ENCODE measurements at regions not wholly inside any gene's neighbourhood (a gene's known extent, or its start where the extent isn't known, plus 50 kb on each side); places are given as distances from the start of the nearest gene placed in this dataset.
"Not testable (repeated sequence)": the region's sequence is repeated elsewhere in the genome, so short reads cannot be mapped to it uniquely, and the experiment has no call there.

GRCh38 chr9:115757461-115757860 is 396.1 kb upstream of the PAPPA start:
- no peak for DNase-seq

- DNase-seq: no peak
Measured at GRCh38 chr9:115758441-115758840, 395.1 kb upstream of the PAPPA start.

DNA sequence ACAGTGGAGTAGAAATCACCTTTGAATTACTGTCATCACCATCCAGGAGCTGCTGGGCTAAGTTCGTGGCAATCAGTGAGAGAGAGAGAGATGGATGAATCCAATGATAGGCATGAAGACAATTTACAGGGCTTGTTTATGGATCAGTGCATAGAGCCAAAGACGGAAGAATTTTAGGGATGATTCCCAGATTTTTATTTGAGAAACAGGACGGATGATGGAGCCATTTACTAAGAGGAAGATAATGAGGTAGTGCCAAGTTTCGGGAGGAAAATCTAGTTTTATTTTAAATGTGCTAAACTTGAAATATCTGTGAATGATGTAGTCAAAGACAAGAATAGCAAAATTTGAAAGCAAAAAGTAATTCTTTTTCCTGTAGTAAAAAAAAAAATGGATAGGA is 394.2 kb upstream of the PAPPA start:
- no peak for DNase-seq

GRCh38 chr9:115764645-115765044 is 388.9 kb upstream of the PAPPA start:
- no peak for DNase-seq

DNA sequence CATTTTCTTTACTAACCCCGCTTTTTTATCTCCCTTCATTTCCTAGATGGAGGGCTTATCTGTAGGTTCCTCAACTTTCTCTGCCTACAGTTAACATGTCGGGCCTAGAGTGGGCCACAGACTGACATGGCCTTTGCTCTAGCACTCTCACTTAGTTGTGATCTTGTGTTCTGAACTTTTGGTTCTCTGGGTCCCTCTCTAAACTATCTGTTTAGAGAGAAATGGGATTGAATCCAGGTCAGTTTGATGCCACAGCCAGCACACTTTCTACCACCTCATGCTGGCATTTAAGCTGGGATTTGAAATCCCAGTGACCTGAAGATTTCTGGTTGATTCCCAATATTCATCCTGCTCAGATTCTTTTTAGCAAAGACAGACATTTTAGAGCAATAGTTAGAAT is 388.5 kb upstream of the PAPPA start:
- no peak for DNase-seq

GRCh38 chr9:115766370-115766955 is 387.1 kb upstream of the PAPPA start:
- no peak for DNase-seq

DNA sequence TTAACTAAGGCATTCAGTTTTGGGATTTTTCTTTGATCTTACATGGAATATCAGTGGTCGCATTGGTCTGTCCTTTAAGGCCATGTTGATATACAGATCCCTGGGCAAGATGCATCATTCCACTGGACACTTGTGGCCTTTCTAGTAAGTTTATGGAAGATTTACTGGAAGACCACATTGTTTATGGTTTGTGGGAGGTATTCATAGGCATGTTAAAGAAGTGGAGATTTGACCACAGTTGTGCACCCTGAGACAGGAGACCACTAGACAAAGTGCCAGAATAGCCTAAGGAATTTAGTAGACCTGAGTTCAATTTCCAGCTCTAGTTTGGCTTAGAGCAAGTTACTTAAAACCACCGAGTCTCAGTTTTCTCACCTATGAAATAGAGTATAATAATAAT is 383.1 kb upstream of the PAPPA start:
- DNase-seq: no peak

GRCh38 chr9:115775659-115776058 is 377.9 kb upstream of the PAPPA start:
- DNase-seq: no peak

DNA sequence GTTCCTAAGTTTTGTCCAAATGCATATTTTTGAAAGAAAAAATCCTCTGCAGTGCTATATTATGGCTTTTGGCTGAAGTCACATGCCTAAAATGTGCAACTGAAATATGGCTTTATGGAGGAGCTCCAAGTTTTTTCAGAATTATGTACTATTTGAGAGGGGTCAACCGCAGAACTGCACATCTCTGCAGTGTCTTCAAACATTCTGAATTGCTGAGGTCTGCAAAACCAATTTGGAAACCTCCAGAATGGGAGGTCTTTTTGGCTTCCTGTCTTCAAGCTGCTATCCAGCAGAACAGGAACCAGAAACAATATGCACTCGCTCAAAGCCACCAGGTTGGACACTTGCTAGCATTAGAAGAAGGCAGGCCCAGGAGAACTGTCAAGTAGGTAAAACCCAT is 376.0 kb upstream of the PAPPA start:
- DNase-seq: no peak

DNA sequence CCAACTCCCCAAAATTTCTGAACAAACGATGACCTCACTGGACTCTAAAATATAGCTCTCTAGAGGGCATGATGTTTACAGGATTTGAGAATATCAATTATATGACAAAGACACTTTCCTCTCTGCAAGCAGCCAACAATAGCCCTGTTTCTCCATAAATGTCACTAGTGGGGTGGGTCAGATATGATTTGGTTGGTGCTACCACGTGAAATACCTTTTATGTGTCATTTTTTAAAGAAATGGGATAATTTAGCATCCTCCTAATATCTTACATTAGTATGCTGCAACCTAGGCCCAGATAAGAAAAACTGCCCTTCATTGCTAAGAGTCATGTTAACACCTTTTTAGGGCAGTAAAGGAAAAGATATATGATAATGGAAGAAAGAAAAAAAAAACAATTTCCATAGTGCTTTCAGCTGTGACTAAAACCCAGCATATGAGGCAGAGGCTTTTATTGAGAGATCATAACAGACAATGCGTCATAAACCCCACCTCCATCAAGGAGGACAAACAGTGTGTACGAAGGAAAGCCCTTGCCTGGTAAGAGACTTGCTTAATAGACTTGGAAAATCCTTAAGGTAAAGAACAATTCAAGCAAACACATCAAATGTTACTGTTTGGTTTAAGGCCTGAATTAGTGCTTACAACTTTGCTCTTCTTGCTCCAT is 372.4 kb upstream of the PAPPA start:
- DNase-seq: no peak

GRCh38 chr9:115786321-115786720 is 367.3 kb upstream of the PAPPA start:
- DNase-seq: no peak

DNA sequence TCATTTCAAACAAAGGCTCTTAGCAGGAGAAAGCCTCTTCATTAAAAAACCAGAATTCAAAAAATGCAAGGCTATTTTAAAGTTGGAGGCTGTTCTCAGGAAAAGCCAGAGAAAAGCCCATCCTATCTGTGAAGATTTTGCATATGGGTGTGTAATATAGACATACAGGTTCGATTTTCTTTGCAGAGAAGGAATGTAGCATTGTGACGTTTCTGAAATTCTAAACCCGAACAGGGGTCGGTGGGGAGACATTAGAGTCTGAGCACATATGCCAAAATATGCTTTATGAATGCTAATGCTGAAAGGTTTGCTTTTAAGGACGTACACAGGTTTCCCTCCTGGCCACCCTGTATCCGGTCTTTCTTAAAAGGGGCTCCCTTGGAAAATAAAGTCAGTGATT is 363.1 kb upstream of the PAPPA start:
- DNase-seq: no peak

DNA sequence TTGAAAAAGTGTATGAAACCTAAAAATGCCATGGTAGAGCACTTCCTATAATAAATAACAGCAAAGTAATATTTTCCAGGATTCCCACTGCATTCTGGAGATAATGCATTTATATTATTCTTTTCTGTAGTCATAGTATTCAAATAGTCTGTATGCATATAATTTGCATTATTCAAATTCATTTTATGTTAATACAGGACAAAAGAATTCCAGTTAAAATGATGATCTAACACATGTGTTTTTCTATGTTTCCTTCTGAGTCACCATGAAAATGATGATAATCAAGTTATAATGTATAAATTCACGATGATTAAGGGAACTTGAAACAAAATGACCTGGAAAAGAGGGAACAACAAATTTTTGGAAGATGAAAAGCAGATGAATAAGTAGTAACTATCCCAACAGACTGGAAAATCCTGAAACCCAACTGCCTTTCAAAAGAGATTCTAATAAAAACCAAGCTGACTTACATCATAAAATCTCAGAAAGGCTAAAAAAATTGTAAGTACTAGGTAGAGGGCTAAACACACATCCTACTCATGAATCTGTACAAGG is 358.6 kb upstream of the PAPPA start:
- no peak for DNase-seq

DNA sequence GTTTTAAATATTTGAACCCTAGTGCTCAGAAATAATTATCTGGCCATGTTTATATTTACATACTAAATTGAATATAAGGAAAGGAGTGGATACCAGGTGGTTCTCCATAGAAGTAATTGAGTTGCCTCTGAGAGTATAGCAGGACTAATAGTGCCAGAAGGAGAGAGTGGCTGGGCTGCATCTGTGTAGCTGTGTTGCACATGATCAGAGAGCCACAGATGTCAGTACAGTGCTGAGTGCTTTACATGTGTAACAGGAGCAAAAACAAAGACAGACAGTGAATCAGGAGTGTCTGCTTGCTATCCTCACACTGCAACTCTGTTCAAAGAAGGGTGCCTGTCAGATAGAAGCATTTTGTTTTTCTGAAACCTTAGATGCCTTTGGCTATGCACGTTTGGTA is 353.9 kb upstream of the PAPPA start:
- no peak for DNase-seq

- DNase-seq: no peak
Measured at GRCh38 chr9:115804206-115804605, 349.4 kb upstream of the PAPPA start.

- no peak for DNase-seq
Measured at GRCh38 chr9:115808108-115808507, 345.5 kb upstream of the PAPPA start.

GRCh38 chr9:115808695-115809094 is 344.9 kb upstream of the PAPPA start:
- DNase-seq: no peak

DNA sequence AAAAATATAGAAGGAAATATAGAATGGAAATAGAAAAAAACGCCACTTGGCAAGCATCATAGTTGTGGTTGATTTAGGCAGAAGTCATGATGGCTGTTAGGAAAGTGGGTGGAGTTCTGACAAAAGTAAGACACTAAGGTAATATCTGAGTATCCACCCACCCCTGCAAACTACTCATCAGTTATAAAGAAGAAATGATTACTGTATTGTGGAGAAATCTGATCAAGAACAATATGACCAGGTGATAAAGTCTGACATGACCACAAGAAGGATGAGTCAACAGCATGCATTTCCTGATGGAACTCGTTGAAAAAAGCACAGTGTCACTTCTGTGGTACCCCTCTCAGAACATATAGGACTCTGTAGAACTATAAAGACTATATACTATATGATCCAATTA is 343.4 kb upstream of the PAPPA start:
- no peak for DNase-seq

- no peak for DNase-seq
Measured at GRCh38 chr9:115814081-115814480, 339.5 kb upstream of the PAPPA start.

GRCh38 chr9:115815786-115816185 is 337.8 kb upstream of the PAPPA start:
- no peak for DNase-seq

- not testable (repeated sequence) for DNase-seq
Measured at GRCh38 chr9:115818651-115819050, 334.9 kb upstream of the PAPPA start.

- DNase-seq: no peak
Measured at GRCh38 chr9:115832031-115832430, 321.6 kb upstream of the PAPPA start.

DNA sequence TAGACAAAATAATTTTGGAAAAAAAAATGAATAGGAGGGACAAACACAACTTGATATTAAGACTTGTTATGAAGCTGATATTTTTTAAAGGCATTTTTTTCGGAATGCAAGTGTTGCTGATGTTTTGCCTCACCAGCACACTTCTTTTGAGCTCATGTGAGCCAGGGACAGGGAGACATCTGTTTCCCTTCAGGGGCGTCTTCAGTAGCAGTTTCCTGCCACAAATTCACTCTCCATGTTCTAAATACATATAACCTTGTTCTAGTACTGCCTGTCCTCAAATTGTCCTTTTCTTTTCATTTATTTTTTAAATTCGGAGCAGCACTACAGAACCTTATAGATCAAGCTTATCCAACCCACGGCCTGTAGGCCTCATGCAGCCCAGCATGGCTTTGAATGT is 316.0 kb upstream of the PAPPA start:
- no peak for DNase-seq

- DNase-seq: no peak
Measured at GRCh38 chr9:115838417-115838816, 315.2 kb upstream of the PAPPA start.

DNA sequence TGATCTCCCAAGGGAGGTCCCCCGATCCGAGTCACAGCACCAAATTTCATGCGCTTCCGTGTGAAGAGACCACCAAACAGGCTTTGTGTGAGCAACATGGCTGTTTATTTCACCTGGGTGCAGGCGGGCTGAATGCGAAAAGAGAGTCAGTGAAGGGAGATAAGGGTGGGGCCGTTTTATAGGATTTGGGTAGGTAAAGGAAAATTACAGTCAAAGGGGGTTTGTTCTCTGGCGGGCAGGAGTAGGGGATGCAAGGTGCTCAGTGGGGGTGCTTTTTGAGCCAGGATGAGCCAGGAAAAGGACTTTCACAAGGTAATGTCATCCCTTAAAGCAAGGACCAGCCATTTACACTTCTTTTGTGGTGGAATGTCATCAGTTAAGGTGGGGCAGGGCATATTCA is 309.2 kb upstream of the PAPPA start:
- not testable (repeated sequence) for DNase-seq
